ENCODE measurements at regions not wholly inside any gene's neighbourhood (a gene's known extent, or its start where the extent isn't known, plus 50 kb on each side); places are given as distances from the start of the nearest gene placed in this dataset.

DNA sequence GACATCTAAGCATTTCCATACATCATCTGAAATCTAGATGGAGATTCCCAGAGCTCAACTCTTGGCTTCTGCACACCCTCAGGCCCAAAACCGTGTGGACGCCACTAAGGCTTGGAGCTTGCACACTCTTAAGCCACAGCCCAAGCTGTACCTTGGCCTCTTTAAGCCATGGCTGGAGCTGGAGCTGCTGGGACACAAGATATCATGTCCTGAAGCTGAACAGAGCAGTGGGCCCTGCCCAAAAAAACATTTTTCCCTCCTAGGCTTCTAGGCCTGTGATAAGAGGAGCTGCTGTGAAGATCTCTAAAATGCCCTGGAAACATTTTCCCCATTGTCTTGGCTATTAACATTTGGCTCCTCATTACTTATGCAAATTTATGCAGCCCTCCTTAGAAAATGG, 188.7 kb upstream of the MBNL1 start:
- WGBS, result 96% methylated on average over 2 of the region's 2 CpGs
- no peak for TF ChIP-seq YY1 (IDR thresholded peaks at IDR 0.05)
- no peak for TF ChIP-seq FOXA1 (IDR thresholded peaks at IDR 0.05)
- TF ChIP-seq HNF4A (conservative IDR thresholded peaks at IDR 0.05), result no peak
- no peak for TF ChIP-seq CTCF (IDR thresholded peaks at IDR 0.05; ENCODE audit: low read depth, low read length, missing input control)
- TF ChIP-seq JUND (IDR thresholded peaks at IDR 0.05), result no peak
- no peak for TF ChIP-seq HNF4G (IDR thresholded peaks at IDR 0.05)
- no peak overlapping the region for H3K27ac ChIP-seq (ENCODE audit: low read depth in 1 of 2, low read length in 2 of 2)

DNA sequence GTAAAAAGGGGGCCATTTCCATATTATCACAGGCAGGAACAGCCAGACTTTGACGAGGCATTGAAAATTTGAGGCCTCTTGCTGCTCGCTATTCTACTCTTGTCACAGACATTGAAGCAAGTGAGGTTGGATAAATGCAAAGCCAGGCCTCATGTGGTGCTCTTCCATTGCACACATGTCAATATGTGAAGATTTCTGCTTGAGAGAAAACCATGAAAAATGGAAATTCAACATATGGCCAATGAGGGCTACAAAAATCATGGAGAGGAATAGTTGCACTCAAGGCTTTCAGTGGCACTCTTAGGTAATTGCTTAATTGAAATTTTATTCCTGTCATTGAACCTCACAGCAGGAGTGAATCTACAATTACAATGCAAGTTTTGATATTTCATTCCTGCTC, 185.6 kb upstream of the MBNL1 start:
- H3K9ac ChIP-seq (ENCODE audit: low read depth in 1 of 2, low read length in 2 of 2), result no peak overlapping the region
- H3K27ac ChIP-seq (ENCODE audit: low read depth in 1 of 2, low read length in 2 of 2), result no peak overlapping the region
- no peak overlapping the region for H3K4me3 ChIP-seq (ENCODE audit: low read depth in 1 of 3, low read length in 3 of 3)
- no peaks in the 10 kb centered on the region for H3K27me3 ChIP-seq (ENCODE audit: control insufficient read depth in 4 of 4, insufficient read depth in 4 of 4, low read length in 3 of 4)
- H3K36me3 ChIP-seq (ENCODE audit: control insufficient read depth in 4 of 4, insufficient read depth in 3 of 4, low read depth in 1 of 4, low read length in 3 of 4), result no peaks in the 10 kb centered on the region
- no peak for DNase-seq (ENCODE audit: low spot score)
- no peak for TF ChIP-seq MAX (IDR thresholded peaks at IDR 0.05)
- no peak for TF ChIP-seq FOXA1 (IDR thresholded peaks at IDR 0.05)
- TF ChIP-seq YY1 (IDR thresholded peaks at IDR 0.05), result no peak
- TF ChIP-seq, protein P1, sequence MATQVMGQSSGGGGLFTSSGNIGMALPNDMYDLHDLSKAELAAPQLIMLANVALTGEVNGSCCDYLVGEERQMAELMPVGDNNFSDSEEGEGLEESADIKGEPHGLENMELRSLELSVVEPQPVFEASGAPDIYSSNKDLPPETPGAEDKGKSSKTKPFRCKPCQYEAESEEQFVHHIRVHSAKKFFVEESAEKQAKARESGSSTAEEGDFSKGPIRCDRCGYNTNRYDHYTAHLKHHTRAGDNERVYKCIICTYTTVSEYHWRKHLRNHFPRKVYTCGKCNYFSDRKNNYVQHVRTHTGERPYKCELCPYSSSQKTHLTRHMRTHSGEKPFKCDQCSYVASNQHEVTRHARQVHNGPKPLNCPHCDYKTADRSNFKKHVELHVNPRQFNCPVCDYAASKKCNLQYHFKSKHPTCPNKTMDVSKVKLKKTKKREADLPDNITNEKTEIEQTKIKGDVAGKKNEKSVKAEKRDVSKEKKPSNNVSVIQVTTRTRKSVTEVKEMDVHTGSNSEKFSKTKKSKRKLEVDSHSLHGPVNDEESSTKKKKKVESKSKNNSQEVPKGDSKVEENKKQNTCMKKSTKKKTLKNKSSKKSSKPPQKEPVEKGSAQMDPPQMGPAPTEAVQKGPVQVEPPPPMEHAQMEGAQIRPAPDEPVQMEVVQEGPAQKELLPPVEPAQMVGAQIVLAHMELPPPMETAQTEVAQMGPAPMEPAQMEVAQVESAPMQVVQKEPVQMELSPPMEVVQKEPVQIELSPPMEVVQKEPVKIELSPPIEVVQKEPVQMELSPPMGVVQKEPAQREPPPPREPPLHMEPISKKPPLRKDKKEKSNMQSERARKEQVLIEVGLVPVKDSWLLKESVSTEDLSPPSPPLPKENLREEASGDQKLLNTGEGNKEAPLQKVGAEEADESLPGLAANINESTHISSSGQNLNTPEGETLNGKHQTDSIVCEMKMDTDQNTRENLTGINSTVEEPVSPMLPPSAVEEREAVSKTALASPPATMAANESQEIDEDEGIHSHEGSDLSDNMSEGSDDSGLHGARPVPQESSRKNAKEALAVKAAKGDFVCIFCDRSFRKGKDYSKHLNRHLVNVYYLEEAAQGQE (IDR thresholded peaks at IDR 0.05), result no peak
- TF ChIP-seq SP1 (IDR thresholded peaks at IDR 0.05), result no peak
- TF ChIP-seq NR2F2 (IDR thresholded peaks at IDR 0.05), result no peak
- no peak for TF ChIP-seq HNF4A (conservative IDR thresholded peaks at IDR 0.05)
- TF ChIP-seq CTCF (IDR thresholded peaks at IDR 0.05; ENCODE audit: low read depth, low read length, missing input control), result no peak
- TF ChIP-seq, protein P2, sequence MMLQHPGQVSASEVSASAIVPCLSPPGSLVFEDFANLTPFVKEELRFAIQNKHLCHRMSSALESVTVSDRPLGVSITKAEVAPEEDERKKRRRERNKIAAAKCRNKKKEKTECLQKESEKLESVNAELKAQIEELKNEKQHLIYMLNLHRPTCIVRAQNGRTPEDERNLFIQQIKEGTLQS (IDR thresholded peaks at IDR 0.05), result no peak
- no peak for TF ChIP-seq TAF1 (conservative IDR thresholded peaks at IDR 0.05)
- TF ChIP-seq FOXA2 (IDR thresholded peaks at IDR 0.05), result no peak
- TF ChIP-seq RXRA (IDR thresholded peaks at IDR 0.05), result no peak
- TF ChIP-seq EGR1 (IDR thresholded peaks at IDR 0.05; ENCODE audit: low read depth in 2 of 2), result no peak
- TF ChIP-seq RAD21 (IDR thresholded peaks at IDR 0.05), result no peak
- TF ChIP-seq ZBTB33 (IDR thresholded peaks at IDR 0.05), result no peak
- TF ChIP-seq HNF4G (IDR thresholded peaks at IDR 0.05), result no peak
- TF ChIP-seq GABPA (IDR thresholded peaks at IDR 0.05 in 1 of 2, conservative IDR thresholded peaks at IDR 0.05 in 1 of 2), result no peak
- TF ChIP-seq JUND (IDR thresholded peaks at IDR 0.05), result no peak
- no peaks in the 10 kb centered on the region for H3K9me3 ChIP-seq (ENCODE audit: control insufficient read depth in 4 of 4, low read length in 3 of 4)
- H3K4me1 ChIP-seq (ENCODE audit: control insufficient read depth in 4 of 4, insufficient read depth in 4 of 4, low read length in 3 of 4), result no peaks in the 10 kb centered on the region
- WGBS, result 89% methylated on average over 2 of the region's 2 CpGs

More for the DNA sequence above, 188.7 kb upstream of the MBNL1 start:
- Histone ChIP-seq H3K27me3 (ENCODE audit: control insufficient read depth in 4 of 4, insufficient read depth in 4 of 4, low read length in 3 of 4) (no peaks in the 10 kb centered on the region), H3K9ac (ENCODE audit: low read depth in 1 of 2, low read length in 2 of 2) (no peak overlapping the region), H3K4me1 (ENCODE audit: control insufficient read depth in 4 of 4, insufficient read depth in 4 of 4, low read length in 3 of 4) (peaks cover 0 to 4% (median 2%) of the 10 kb centered on the region in 4 donors), H3K9me3 (ENCODE audit: control insufficient read depth in 4 of 4, low read length in 3 of 4) (no peaks in the 10 kb centered on the region), H3K36me3 (ENCODE audit: control insufficient read depth in 4 of 4, insufficient read depth in 3 of 4, low read depth in 1 of 4, low read length in 3 of 4) (no peaks in the 10 kb centered on the region), H3K4me3 (ENCODE audit: low read depth in 1 of 3, low read length in 3 of 3) (no peak overlapping the region)
- no peak for DNase-seq (ENCODE audit: low spot score)
